ENCODE measurements at regions not wholly inside any gene's neighbourhood (a gene's known extent, or its start where the extent isn't known, plus 50 kb on each side); places are given as distances from the start of the nearest gene placed in this dataset.
"Not testable (repeated sequence)": the region's sequence is repeated elsewhere in the genome, so short reads cannot be mapped to it uniquely, and the experiment has no call there.

DNA sequence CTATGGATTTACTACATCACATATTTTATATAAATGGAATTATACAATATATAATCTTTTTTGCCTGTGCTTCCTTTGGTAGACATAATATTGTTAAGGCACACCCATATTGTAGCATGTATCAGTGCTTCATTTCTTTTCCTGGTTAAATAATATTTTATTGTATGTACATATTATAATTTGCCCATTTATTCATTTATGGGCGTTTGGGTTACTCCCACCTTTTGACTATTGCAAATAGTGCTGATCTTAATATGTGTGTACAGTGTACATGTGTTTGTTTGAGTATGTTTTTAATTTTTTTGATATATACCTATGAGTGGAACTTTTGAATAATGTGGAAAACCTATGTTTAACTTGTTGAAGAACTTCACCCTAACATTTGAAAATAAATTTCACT, 804.2 kb downstream of the DHX35 start:
- DNase-seq (ENCODE audit: insufficient read length, low spot score) (no peak), FAIRE-seq (no peak)

GRCh38 chr20:39762716-39763115, 800.6 kb downstream of the DHX35 start:
- FAIRE-seq (no peak), DNase-seq (ENCODE audit: insufficient read length, low spot score) (no peak)

DNA sequence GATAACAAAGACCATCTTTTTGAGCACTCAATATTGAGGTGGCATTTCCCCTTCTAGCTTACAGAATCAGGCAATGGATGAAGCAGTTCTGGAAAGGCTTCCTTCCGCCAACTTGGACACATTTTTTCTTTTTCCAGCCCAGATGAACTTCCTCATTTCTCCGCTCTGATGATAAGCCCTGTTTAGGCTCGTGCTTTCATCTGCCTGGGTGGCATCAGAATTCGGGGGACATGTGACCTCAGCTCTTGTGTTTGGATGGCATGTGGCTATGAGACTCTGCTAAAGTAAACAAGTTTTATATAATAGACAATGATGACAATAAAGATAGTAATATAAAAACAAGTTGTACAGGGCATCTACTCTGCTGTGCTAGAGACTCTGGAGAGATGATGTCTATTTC, 796.7 kb downstream of the DHX35 start:
- no peak for FAIRE-seq
- no peak for DNase-seq (ENCODE audit: insufficient read length, low spot score)

- FAIRE-seq = peak; percentile 55
- DNase-seq (ENCODE audit: insufficient read length, low spot score) = no peak
Observed at GRCh38 chr20:39756828-39757227, 794.7 kb downstream of the DHX35 start.

DNA sequence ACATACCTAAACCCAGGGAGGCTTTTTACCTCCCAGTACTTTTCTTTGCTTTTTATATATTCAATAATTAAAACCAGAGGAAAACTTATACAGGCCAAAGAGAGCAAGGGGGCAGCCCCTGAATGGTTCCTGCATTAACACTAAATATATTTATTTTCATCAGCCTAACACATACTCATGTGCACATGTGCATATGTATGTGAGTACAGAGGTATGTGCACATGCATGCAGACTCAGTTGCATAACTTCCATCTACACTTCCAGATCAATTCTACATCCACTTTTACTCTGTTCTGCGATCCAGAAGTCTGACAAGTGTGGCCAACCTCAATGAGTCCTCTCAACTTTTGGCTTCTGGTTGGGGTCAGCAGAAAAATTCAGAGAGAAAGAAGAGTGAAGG, 794.2 kb downstream of the DHX35 start:
- DNase-seq (ENCODE audit: insufficient read length, low spot score) (no peak), FAIRE-seq (no peak)

DNA sequence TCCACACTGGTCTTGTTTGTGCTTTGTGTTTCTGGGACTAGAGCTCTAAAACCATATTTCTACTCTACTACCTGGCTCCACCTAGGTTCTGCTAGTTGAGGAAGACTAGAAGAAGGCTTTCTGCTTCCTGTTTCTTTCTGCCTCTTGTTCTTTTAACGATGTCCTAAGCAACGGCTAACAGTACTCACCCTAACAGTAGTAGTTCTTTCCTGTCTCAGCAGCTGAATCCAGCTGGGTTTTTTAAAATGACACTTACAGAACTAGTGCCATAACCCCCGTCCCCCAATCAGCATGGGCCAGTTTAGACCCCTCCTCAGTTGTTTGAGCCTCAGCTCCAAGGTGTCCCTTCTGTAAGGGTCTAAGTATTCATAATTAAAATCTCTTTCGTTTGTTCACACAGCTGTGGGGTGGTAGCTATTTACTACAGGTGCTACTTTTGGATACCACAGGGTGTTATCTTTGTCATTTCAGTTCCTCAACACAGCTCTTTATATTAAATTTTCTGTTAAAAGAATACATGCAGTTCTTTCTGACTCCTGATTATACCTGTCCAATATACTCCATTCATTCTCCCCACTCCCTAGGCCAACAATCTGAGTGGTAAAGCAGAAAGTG, 790.2 kb downstream of the DHX35 start:
- FAIRE-seq (no peak), DNase-seq (ENCODE audit: insufficient read length, low spot score) (no peak)

- FAIRE-seq (peak; percentile 33), DNase-seq (ENCODE audit: insufficient read length, low spot score) (no peak)
Observed at GRCh38 chr20:39751557-39752137, 789.5 kb downstream of the DHX35 start.

- DNase-seq (ENCODE audit: insufficient read length, low spot score) (no peak), FAIRE-seq (no peak)
Observed at GRCh38 chr20:39745380-39745779, 783.2 kb downstream of the DHX35 start.

DNA sequence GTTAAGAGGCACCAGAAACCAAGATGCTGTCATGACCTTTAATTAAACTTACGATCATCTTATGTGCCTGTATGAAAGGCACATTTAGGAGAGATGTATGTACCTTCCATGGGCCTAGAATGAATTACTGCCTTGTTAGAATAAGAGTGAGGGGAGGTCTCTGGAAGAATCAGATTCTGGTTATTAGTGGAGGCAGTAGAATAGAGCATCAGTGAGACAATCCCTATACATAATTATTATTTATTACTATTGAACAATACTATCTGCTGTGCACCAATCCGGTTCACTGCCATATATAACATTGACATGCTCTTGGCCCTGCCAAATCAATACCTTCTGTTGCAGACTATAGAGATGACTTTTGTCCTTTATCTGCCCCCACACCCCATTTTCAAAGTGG, 776.5 kb downstream of the DHX35 start:
- no peak for FAIRE-seq

GRCh38 chr20:39736434-39737327, 774.5 kb downstream of the DHX35 start:
- DNase-seq (ENCODE audit: insufficient read length, low spot score) (no peak), FAIRE-seq (no peak)

More for the DNA sequence above, 776.5 kb downstream of the DHX35 start:
- no peak for DNase-seq (ENCODE audit: insufficient read length, low spot score)

GRCh38 chr20:39725513-39725912, 763.4 kb downstream of the DHX35 start:
- FAIRE-seq; DNase-seq (ENCODE audit: insufficient read length, low spot score): not testable (repeated sequence)

GRCh38 chr20:39719293-39719692, 757.1 kb downstream of the DHX35 start:
- FAIRE-seq (no peak), DNase-seq (ENCODE audit: insufficient read length, low spot score) (no peak)

GRCh38 chr20:39717936-39718335, 755.8 kb downstream of the DHX35 start:
- DNase-seq (ENCODE audit: insufficient read length, low spot score) (no peak), FAIRE-seq (no peak)

DNA sequence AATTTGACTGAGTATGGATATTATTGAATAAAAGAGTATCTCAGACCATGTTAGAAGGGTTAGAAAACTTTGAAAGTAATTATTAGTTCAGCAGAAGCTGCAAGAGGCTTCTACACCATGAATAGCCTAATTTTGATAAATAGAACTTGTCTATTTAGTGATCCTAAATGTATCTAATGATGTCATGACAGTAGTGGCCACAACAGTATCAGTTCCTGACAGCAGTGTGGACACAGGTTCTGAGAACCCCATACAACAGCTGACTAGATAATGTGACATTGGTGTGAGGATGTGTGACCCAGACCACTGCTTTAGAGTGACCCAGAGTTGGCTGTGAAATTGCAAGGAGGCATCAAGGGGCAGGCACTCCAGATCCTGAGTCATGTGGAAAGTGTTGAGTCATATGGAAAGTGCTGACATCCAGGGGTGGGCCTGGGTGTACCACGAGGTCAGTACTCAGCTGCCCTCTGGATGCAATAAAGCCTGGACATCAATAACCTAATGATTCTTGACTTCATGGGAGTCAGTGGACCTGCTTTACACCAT, 754.7 kb downstream of the DHX35 start:
- FAIRE-seq (no peak), DNase-seq (ENCODE audit: insufficient read length, low spot score) (no peak)

- FAIRE-seq = peak; percentile 38
- DNase-seq (ENCODE audit: insufficient read length, low spot score) = no peak
Observed at GRCh38 chr20:39713076-39713840, 751.1 kb downstream of the DHX35 start.

DNA sequence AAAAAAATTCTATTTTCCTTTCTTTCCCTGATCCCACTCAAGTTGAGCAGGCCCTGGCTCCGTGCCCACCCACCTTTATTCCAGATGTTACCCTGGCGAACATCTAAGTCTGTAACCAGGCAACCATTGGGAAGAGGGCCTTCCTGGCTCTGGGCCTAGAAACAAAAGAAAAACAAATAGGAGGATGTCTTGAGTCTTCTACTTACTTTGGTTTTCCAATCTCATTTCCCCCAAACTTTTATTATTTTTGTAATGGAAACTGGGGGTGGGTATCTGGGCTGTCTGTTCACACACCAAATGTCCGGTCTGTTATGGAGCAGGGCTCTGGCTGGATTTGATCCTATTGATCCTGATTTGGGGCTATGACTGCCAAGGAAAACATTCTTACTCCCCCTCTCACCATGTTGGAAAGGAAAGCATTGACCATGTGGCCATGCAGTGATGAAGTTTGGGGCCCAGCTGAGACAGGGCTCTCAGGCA, 744.1 kb downstream of the DHX35 start:
- no peak for DNase-seq (ENCODE audit: insufficient read length, low spot score)
- FAIRE-seq = no peak

DNA sequence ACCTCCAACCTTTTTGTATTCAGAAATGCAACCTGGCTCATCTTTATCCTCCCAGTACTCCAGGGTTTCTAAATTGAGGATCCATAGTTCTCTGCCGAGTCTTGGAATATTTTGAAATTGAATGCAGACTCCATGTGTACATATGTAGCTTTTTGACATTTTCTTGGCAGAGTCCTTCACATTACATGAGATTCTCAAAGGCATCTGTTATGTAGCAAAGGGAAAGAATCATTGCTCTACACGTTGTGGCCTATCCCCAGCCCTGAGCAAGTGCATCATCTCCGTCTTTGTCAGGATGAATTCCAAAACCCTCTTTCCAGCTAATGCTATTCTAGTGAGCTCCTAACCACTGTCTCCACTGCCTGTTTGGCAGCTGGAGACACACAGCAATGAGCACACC, 742.9 kb downstream of the DHX35 start:
- DNase-seq (ENCODE audit: insufficient read length, low spot score) (no peak), FAIRE-seq (no peak)

- FAIRE-seq; DNase-seq (ENCODE audit: insufficient read length, low spot score): not testable (repeated sequence)
Observed at GRCh38 chr20:39703357-39703756, 741.2 kb downstream of the DHX35 start.

DNA sequence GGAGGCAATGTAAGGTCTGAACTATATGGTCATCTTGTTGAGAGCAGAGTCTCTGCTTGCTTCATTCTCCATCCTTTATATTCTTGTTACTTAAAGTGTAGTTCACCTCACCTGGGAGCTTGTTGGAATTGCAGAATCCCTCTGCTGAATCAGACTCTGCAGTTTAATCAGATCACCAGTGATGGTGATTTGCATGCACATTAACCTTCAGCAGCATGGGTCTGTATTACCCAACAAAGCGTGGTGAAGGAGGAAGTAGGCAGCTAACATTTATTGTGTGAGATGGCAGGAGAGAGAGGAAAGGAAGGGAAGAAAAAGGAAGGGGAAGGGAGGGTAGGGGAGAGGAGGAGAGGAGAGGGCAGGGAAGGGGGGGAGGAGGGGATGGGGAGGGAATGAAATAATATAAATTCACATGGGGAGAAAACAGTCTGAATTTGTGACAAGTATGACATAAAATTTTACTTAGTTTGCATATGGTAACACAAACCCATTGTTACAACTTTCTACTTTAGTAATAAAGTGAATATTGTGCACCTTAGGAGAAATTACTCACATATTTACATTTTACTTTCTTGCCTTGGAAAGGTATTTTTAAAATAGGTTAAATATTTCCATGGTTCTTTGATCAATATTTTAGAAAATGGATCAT, 740.7 kb downstream of the DHX35 start:
- FAIRE-seq = peak; percentile 52
- no peak for DNase-seq (ENCODE audit: insufficient read length, low spot score)

- FAIRE-seq = no peak
- DNase-seq (ENCODE audit: insufficient read length, low spot score) = no peak
Observed at GRCh38 chr20:39700528-39700927, 738.4 kb downstream of the DHX35 start.
